ENCODE measurements at regions not wholly inside any gene's neighbourhood (a gene's known extent, or its start where the extent isn't known, plus 50 kb on each side); places are given as distances from the start of the nearest gene placed in this dataset.

GRCh38 chr11:91303749-91304148 is 920.9 kb upstream of the FAT3 start:
- no peak for DNase-seq
- no peak overlapping the region for H3K4me3 ChIP-seq
- WGBS (ENCODE audit: insufficient coverage, low coverage, low lambda C conversion rate, missing lambda C conversion rate), result 43% methylated on average over 2 of the region's 2 CpGs
- ATAC-seq, result no peak
- no peaks in the 10 kb centered on the region for H3K36me3 ChIP-seq
- H3K27ac ChIP-seq, result no peak overlapping the region
- H3K9me3 ChIP-seq, result no peaks in the 10 kb centered on the region
- no peaks in the 10 kb centered on the region for H3K27me3 ChIP-seq
- intact Hi-C loops (cut with DNase I), result no loop called here
- H3K4me1 ChIP-seq, result no peaks in the 10 kb centered on the region
- no peak for TF ChIP-seq POLR2A (IDR thresholded peaks at IDR 0.05)
- TF ChIP-seq CTCF (IDR thresholded peaks at IDR 0.05), result no peak

GRCh38 chr11:91299980-91300379 is 924.6 kb upstream of the FAT3 start:
- Histone ChIP-seq H3K4me3 (no peak overlapping the region), H3K27me3 (no peaks in the 10 kb centered on the region), H3K36me3 (no peaks in the 10 kb centered on the region), H3K4me1 (no peaks in the 10 kb centered on the region), H3K9me3 (no peaks in the 10 kb centered on the region), H3K27ac (no peak overlapping the region)
- WGBS (ENCODE audit: insufficient coverage, low coverage, low lambda C conversion rate, missing lambda C conversion rate), result 75% methylated on average over 1 of the region's 1 CpG
- intact Hi-C loops (cut with DNase I), result no loop called here
- no peak for DNase-seq
- ATAC-seq, result no peak
- TF ChIP-seq CTCF (IDR thresholded peaks at IDR 0.05) (no peak), POLR2A (IDR thresholded peaks at IDR 0.05) (no peak)

- Histone ChIP-seq H3K27me3 (no peaks in the 10 kb centered on the region), H3K4me3 (no peak overlapping the region), H3K4me1 (no peaks in the 10 kb centered on the region), H3K27ac (no peak overlapping the region), H3K9me3 (peaks cover 0 to 2% (median 0%) of the 10 kb centered on the region in 4 donors), H3K36me3 (no peaks in the 10 kb centered on the region)
- WGBS (ENCODE audit: insufficient coverage, low coverage, low lambda C conversion rate, missing lambda C conversion rate), result 15% methylated on average over 1 of the region's 1 CpG
- intact Hi-C loops (cut with DNase I), result no loop called here
- no peak for TF ChIP-seq POLR2A (IDR thresholded peaks at IDR 0.05)
- no peak for TF ChIP-seq CTCF (IDR thresholded peaks at IDR 0.05)
- no peak for DNase-seq
- no peak for ATAC-seq
Observed at GRCh38 chr11:91296629-91297028, 928.0 kb upstream of the FAT3 start.

- intact Hi-C loops (cut with DNase I), result no loop called here
- no peak for TF ChIP-seq POLR2A (IDR thresholded peaks at IDR 0.05)
- no peak for TF ChIP-seq CTCF (IDR thresholded peaks at IDR 0.05)
- peaks cover 0 to 2% (median 0%) of the 10 kb centered on the region in 4 donors for H3K9me3 ChIP-seq
- no peak overlapping the region for H3K4me3 ChIP-seq
- no peaks in the 10 kb centered on the region for H3K36me3 ChIP-seq
- WGBS (ENCODE audit: insufficient coverage, low coverage, low lambda C conversion rate, missing lambda C conversion rate), result 50% methylated on average over 2 of the region's 2 CpGs
- no peaks in the 10 kb centered on the region for H3K27me3 ChIP-seq
- DNase-seq (no peak), ATAC-seq (no peak)
- H3K4me1 ChIP-seq, result no peaks in the 10 kb centered on the region
- H3K27ac ChIP-seq, result no peak overlapping the region
Observed at GRCh38 chr11:91295591-91295990, 929.0 kb upstream of the FAT3 start.

- no peaks in the 10 kb centered on the region for H3K36me3 ChIP-seq
- 33% methylated on average over 1 of the region's 1 CpG for WGBS (ENCODE audit: insufficient coverage, low coverage, low lambda C conversion rate, missing lambda C conversion rate)
- TF ChIP-seq POLR2A (IDR thresholded peaks at IDR 0.05), result no peak
- no peak for TF ChIP-seq CTCF (IDR thresholded peaks at IDR 0.05)
- no peak for ATAC-seq
- H3K27me3 ChIP-seq, result no peaks in the 10 kb centered on the region
- intact Hi-C loops (cut with DNase I), result no loop called here
- peaks cover 0 to 2% (median 0%) of the 10 kb centered on the region in 4 donors for H3K9me3 ChIP-seq
- H3K4me3 ChIP-seq, result no peak overlapping the region
- H3K4me1 ChIP-seq, result no peaks in the 10 kb centered on the region
- DNase-seq, result no peak
- no peak overlapping the region for H3K27ac ChIP-seq
Observed at GRCh38 chr11:91293119-91293518, 931.5 kb upstream of the FAT3 start.
